GM12864 (cell line): ENCODE measurements at regions not wholly inside any gene's neighbourhood (a gene's known extent, or its start where the extent isn't known, plus 50 kb on each side); places are given as distances from the start of the nearest gene placed in this dataset.

ENCODE experiments used
- DNase-seq: peaks from one replicate; pipeline ENCODE4 v3.0.0-alpha.2; 2011; ENCODE audit warnings: low read depth
- H3K4me3 ChIP-seq: 2 replicates; pipeline ENCODE4 v1.5.1; 2011; ENCODE audit warnings: mild to moderate bottlenecking, low read depth, low read length, control low read depth
- CTCF ChIP-seq: IDR thresholded peaks from 2 replicates; pipeline ENCODE4 v1.5.1; 2011; ENCODE audit warnings: low read depth, mild to moderate bottlenecking, moderate library complexity, low read length, control low read depth, inconsistent platforms; ENCODE audit errors: missing control alignments

- no peak overlapping the region for H3K4me3 ChIP-seq
- no peak for DNase-seq
- no peak for TF ChIP-seq CTCF
Observed at GRCh38 chr14:82080370-82080769, 546.7 kb upstream of the SEL1L start.

GRCh38 chr14:82084813-82085212 lies 551.2 kb upstream of the SEL1L start:
- TF ChIP-seq CTCF: no peak
- no peak for DNase-seq
- H3K4me3 ChIP-seq: no peak overlapping the region

GRCh38 chr14:82091097-82091496 lies 557.4 kb upstream of the SEL1L start:
- TF ChIP-seq CTCF: no peak
- H3K4me3 ChIP-seq: no peak overlapping the region
- no peak for DNase-seq

GRCh38 chr14:82094829-82095345 lies 561.2 kb upstream of the SEL1L start:
- no peak overlapping the region for H3K4me3 ChIP-seq
- no peak for DNase-seq
- TF ChIP-seq CTCF: no peak

GRCh38 chr14:82104013-82104412 lies 570.4 kb upstream of the SEL1L start:
- TF ChIP-seq CTCF: no peak
- H3K4me3 ChIP-seq: no peak overlapping the region
- no peak for DNase-seq

- TF ChIP-seq CTCF: no peak
- H3K4me3 ChIP-seq: no peak overlapping the region
- DNase-seq: no peak
Observed at GRCh38 chr14:82112210-82112839, 578.7 kb upstream of the SEL1L start.

- TF ChIP-seq CTCF: no peak
- DNase-seq: no peak
- H3K4me3 ChIP-seq: no peak overlapping the region
Observed at GRCh38 chr14:82113007-82113406, 579.4 kb upstream of the SEL1L start.
